Choroid plexus epithelial cell (primary cell): ENCODE measurements at regions not wholly inside any gene's neighbourhood (a gene's known extent, or its start where the extent isn't known, plus 50 kb on each side); places are given as distances from the start of the nearest gene placed in this dataset.

Experiments used
- DNase-seq: peaks from one replicate; pipeline ENCODE4 v3.0.0-alpha.2; 2010; ENCODE audit warnings: low read depth
- H3K4me3 ChIP-seq: 2 replicates; pipeline ENCODE4 v1.5.1; 2011; ENCODE audit warnings: low read depth, mild to moderate bottlenecking, control low read depth, low read length, moderate library complexity
- TF ChIP-seq, protein P1 (sequence below): conservative IDR thresholded peaks from 2 replicates; pipeline ENCODE4 v1.5.1; 2011; ENCODE audit warnings: low read depth, mild to moderate bottlenecking, control low read depth, inconsistent platforms, low read length, moderate library complexity

DNA sequence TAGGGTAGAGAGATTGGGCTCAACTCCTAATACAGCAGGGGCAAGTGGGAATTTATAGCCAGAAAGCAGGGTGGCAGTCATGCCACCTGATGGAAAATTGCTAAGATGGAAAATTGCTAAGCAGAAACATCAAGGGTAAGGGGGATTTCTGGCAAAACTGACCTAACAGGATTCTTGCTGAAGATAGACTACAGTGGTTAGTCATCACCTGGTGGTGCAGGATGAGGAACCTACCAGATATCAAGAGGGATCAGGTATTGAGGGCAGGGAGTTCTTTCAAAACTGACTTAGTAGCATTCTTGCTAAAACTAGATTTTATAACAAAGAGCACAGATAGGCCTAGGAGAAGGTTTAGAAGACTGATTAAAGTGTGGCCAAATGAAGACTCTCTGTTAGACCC, 292.9 kb downstream of the PLPP3 start:
- no peak for DNase-seq
- no peak overlapping the region for H3K4me3 ChIP-seq
- TF ChIP-seq, protein P1, sequence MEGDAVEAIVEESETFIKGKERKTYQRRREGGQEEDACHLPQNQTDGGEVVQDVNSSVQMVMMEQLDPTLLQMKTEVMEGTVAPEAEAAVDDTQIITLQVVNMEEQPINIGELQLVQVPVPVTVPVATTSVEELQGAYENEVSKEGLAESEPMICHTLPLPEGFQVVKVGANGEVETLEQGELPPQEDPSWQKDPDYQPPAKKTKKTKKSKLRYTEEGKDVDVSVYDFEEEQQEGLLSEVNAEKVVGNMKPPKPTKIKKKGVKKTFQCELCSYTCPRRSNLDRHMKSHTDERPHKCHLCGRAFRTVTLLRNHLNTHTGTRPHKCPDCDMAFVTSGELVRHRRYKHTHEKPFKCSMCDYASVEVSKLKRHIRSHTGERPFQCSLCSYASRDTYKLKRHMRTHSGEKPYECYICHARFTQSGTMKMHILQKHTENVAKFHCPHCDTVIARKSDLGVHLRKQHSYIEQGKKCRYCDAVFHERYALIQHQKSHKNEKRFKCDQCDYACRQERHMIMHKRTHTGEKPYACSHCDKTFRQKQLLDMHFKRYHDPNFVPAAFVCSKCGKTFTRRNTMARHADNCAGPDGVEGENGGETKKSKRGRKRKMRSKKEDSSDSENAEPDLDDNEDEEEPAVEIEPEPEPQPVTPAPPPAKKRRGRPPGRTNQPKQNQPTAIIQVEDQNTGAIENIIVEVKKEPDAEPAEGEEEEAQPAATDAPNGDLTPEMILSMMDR, result no peak

DNA sequence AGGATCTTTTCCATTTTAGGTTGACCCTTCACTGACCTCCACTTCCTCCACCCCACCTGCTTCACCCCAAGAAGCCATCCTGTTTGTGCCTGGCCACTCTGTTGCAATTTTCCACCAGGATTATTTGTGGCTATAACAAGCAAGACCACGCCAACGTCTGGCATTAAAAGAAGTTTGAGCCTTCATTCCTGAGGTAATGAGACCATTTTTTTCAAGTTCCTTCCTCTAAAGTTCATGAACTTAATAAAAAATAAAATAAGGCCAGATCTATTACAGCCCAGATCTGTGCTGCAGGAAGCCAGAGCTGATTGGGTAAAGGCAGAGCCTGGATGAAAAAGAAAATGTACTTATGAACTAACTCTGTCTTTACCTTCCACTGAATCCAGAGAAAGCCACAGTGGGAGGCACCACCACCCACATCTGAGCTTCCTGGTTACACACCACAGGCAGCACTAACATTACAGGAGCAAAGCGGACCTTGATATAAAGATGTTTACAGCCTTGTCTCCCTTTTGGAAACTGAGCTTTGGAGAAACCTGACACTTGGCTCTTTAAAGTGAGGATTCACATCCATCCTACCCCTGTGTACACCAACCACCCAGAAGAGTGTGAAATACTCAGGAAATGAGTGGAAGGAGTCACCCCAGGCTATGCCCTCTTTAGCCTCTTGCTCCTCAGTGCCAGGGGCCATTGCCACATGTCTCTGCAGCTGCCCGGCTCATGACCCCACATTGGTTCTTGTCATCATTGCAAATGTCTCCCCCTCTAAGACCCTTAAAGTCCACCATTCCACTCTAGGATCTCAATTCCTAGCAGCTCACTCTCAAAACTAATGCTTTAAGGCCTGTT, 293.6 kb downstream of the PLPP3 start:
- TF ChIP-seq, protein P1, result no peak
- peak; percentile 42 for DNase-seq
- H3K4me3 ChIP-seq, result no peak overlapping the region

DNA sequence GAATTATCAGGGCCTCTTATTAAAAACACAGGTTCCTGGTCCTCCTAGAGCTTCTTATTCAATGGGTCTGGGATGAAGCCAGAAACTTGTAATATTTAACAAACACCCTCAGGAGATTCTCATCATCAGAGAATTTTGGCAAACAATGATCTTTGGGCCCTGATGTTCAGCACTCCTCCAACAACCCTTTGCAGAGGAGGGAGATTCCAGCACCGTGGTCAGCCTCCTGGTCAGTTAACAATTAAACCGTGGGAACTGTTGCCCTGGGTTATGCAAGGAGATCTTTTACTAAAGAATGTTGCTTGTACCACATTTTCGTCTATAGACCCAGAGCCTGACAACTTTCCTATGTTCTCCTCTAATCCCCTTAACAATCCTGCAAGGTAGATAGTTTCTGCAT, 294.4 kb downstream of the PLPP3 start:
- TF ChIP-seq, protein P1, result no peak
- DNase-seq, result peak; percentile 53
- H3K4me3 ChIP-seq, result no peak overlapping the region

- no peak overlapping the region for H3K4me3 ChIP-seq
- TF ChIP-seq, protein P1, result no peak
- no peak for DNase-seq
Measured at GRCh38 chr1:56278061-56278460, 301.3 kb downstream of the PLPP3 start.

GRCh38 chr1:56268519-56269140, 310.7 kb downstream of the PLPP3 start:
- DNase-seq, result no peak
- TF ChIP-seq, protein P1, result no peak
- no peak overlapping the region for H3K4me3 ChIP-seq

- no peak for DNase-seq
- no peak overlapping the region for H3K4me3 ChIP-seq
- TF ChIP-seq, protein P1, result no peak
Measured at GRCh38 chr1:56267611-56268010, 311.8 kb downstream of the PLPP3 start.
